ENCODE measurements at regions not wholly inside any gene's neighbourhood (a gene's known extent, or its start where the extent isn't known, plus 50 kb on each side); places are given as distances from the start of the nearest gene placed in this dataset.

DNA sequence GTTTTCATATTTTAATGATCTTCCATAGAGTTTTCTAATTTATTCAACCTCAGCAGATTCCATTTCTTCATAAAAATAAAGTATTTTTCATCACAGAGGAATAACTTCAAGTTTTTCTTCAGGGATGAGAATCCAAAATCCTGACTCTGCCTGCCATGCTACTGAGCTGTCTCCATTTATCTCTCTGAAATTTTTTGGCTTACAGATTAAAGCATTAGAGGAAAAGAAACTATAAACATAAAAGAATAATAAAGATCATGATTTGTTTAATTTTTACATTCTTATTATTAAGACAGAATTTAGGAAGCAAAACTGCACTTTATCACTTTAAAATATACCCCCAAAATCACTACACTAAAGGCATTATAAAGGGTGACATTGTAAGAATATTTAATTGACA is 301.8 kb upstream of the NFE2L3 start:
- no peak overlapping the region for H3K4me3 ChIP-seq
- H3K4me1 ChIP-seq (ENCODE audit: insufficient read depth): peaks cover 27% of the 10 kb centered on the region
- H3K36me3 ChIP-seq: no peaks in the 10 kb centered on the region
- TF ChIP-seq POLR2A (IDR thresholded peaks at IDR 0.05) (no peak), EP300 (IDR thresholded peaks at IDR 0.05) (no peak)
- TF ChIP-seq, protein P1, sequence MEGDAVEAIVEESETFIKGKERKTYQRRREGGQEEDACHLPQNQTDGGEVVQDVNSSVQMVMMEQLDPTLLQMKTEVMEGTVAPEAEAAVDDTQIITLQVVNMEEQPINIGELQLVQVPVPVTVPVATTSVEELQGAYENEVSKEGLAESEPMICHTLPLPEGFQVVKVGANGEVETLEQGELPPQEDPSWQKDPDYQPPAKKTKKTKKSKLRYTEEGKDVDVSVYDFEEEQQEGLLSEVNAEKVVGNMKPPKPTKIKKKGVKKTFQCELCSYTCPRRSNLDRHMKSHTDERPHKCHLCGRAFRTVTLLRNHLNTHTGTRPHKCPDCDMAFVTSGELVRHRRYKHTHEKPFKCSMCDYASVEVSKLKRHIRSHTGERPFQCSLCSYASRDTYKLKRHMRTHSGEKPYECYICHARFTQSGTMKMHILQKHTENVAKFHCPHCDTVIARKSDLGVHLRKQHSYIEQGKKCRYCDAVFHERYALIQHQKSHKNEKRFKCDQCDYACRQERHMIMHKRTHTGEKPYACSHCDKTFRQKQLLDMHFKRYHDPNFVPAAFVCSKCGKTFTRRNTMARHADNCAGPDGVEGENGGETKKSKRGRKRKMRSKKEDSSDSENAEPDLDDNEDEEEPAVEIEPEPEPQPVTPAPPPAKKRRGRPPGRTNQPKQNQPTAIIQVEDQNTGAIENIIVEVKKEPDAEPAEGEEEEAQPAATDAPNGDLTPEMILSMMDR (IDR thresholded peaks at IDR 0.05): no peak
- DNase-seq: no peak
- H3K27ac ChIP-seq: peak overlapping the region; percentile 17 to 82
- no peaks in the 10 kb centered on the region for H3K9me3 ChIP-seq
- intact Hi-C loops (cut with DNase I): loop anchor here (5.0 kb wide), 5 partner anchors 228 to 593 kb away; no protein-coding TSS in a partner anchor
- H3K27me3 ChIP-seq: no peaks in the 10 kb centered on the region

DNA sequence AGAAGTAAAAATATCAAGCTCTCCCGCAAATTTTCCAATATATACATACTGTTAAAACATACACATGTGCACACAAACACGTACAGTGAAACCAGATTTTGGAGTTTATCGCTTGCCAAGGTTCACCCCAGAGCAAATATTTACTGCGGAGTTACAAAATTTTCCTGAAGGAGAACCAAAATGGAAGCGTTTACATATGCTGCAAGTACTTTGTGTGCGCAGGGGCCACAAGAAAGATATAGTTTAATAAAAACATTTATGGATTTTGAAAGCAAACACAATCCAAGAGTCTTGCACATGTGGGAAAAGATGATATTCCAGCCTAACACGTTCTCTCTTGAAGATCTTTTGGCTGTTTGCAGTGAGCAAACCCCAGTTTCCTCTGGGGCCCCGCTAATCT is 301.3 kb upstream of the NFE2L3 start:
- intact Hi-C loops (cut with DNase I): loop anchor here (5.0 kb wide), 5 partner anchors 228 to 593 kb away; no protein-coding TSS in a partner anchor
- Histone ChIP-seq H3K4me3 (no peak overlapping the region), H3K27ac (peak overlapping the region in 1 of 2 donors; percentile 82), H3K36me3 (no peaks in the 10 kb centered on the region), H3K9me3 (no peaks in the 10 kb centered on the region), H3K4me1 (ENCODE audit: insufficient read depth) (peaks cover 24% of the 10 kb centered on the region), H3K27me3 (no peaks in the 10 kb centered on the region)
- WGBS, 3 donors: 25 to 54% (median 45%) methylated on average over 8 of the region's 8 CpGs
- TF ChIP-seq EP300 (IDR thresholded peaks at IDR 0.05): no peak
- TF ChIP-seq POLR2A (IDR thresholded peaks at IDR 0.05): no peak
- TF ChIP-seq, protein P1 (IDR thresholded peaks at IDR 0.05): no peak
- DNase-seq: no peak

DNA sequence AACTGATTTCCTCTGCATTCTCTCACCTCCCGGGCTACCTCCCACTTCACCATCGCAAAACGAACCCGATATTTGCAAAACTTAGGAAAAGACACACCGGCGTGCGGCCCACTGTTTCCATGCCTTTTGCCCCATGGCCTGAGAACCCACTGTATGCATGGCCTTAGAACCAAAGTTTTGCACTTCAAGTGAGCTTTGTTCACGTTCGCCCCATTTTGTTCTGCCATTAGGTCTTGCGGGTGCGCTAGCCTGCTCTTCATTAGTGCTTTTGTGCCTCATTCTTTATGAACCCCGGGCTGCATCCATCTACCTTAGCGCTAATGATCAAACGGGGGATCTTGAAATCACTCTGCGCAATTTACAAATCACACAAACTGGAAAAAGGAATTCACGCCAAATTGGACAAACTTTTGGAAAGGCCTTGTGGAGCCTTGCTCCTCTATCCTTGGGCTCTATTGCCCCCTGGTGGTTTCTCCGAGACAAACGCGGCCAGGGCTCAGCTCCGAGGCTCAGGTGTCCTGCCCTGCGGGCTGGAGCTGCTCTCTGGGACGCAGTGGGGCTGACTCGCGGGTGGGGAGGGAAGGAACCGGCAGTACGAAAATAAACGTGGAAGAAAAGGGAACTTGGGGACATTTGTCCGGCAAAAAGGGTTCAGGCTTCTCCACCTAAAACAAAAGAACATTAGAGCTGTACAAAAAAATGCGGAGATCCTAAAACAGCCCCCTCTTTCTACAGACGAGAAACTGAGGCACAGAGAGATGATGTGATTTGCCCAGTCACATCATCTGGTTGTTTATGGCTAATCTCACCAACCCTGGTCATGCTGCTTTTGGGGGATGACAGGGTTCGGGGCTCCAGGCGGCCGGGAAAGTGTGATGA is 300.4 kb upstream of the NFE2L3 start:
- TF ChIP-seq EP300 (IDR thresholded peaks at IDR 0.05) (no peak), POLR2A (IDR thresholded peaks at IDR 0.05) (no peak)
- TF ChIP-seq, protein P1 (IDR thresholded peaks at IDR 0.05): peak; percentile 72 to 87 (median 81)
- H3K27me3 ChIP-seq: no peaks in the 10 kb centered on the region
- WGBS, 3 donors: 39 to 43% (median 42%) methylated on average over 33 of the region's 33 CpGs
- intact Hi-C loops (cut with DNase I): loop anchor here (2.0 to 5.0 kb wide), 8 partner anchors 229 to 594 kb away; no protein-coding TSS in a partner anchor
- H3K4me1 ChIP-seq (ENCODE audit: insufficient read depth): peaks cover 20% of the 10 kb centered on the region
- H3K9me3 ChIP-seq: no peaks in the 10 kb centered on the region
- H3K36me3 ChIP-seq: no peaks in the 10 kb centered on the region
- H3K27ac ChIP-seq: peak overlapping the region in 1 of 2 donors; percentile 68
- H3K4me3 ChIP-seq: peak overlapping the region; percentile 21
- DNase-seq: peak; percentile 84 to 91 (median 89)

DNA sequence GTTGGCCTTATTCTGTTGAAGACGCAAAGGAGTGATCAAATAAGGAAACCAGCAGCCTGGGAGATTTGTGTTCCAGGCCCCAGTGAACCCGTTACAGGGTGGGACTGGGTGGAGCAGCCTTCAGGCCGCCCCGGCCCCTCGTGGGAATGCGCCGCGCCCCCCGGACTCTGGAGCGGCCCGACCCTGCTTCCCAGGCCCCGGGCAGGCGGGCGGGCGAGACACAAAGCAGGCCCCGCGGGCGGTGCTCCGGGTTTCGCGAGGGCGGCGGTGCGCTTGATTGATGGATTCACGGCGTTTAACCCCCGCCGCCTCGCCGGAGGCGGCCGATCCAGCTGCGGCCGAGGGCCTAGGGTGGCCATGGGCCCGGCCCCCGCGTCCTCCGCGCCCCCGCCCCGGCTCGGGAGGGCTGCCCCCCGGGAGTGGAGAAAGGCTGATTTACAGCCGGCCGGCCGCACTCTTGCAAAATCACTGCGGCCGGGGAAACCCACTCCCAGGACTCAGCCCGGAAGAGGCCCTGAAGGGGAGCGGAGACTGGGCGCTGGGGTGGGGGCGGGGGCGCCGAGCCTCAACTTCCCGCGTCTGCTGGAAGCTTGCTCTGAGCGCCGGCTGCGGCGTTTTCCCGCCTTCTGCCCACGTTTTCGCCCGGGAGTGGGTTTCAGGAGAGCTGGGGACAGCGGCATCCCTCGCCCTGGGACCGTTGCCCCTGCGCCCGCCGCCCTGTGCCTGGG is 299.6 kb upstream of the NFE2L3 start:
- Histone ChIP-seq H3K9me3 (no peaks in the 10 kb centered on the region), H3K4me3 (peak overlapping the region; percentile 21), H3K27ac (peak overlapping the region in 1 of 2 donors; percentile 68), H3K27me3 (no peaks in the 10 kb centered on the region), H3K36me3 (no peaks in the 10 kb centered on the region), H3K4me1 (ENCODE audit: insufficient read depth) (peaks cover 18% of the 10 kb centered on the region)
- peak in 3 of 5 donors; percentile 40 to 57 (median 48) for DNase-seq
- intact Hi-C loops (cut with DNase I): loop anchor here (2.0 to 5.0 kb wide), 8 partner anchors 230 to 595 kb away; no protein-coding TSS in a partner anchor
- no peak for TF ChIP-seq POLR2A (IDR thresholded peaks at IDR 0.05)
- TF ChIP-seq EP300 (IDR thresholded peaks at IDR 0.05): no peak
- TF ChIP-seq, protein P1 (IDR thresholded peaks at IDR 0.05): no peak
- 26 to 33% (median 27%) methylated on average over 49 to 70 of the region's 70 CpGs for WGBS, 3 donors
